Suprapubic skin (tissue), 4 donors: ENCODE measurements at regions not wholly inside any gene's neighbourhood (a gene's known extent, or its start where the extent isn't known, plus 50 kb on each side); places are given as distances from the start of the nearest gene placed in this dataset.

Experiments
- CTCF ChIP-seq, 2 donors: fragments of 200-600 bp in 1 of 2; fragments of 450-650 bp in 1 of 2; sonication (generic) in 1 of 2; IDR thresholded peaks; one replicate each; pipeline ENCODE4 v1.5.1; 2016 to 2019; ENCODE audit warnings: antibody characterized with exemption in 2 of 2, mild to moderate bottlenecking in 1 of 2, moderate library complexity in 1 of 2
- EP300 ChIP-seq: sonication (generic); formaldehyde crosslinking; IDR thresholded peaks from one replicate; pipeline ENCODE4 v1.6.1; 2017; ENCODE audit warnings: antibody characterized with exemption
- POLR2A ChIP-seq, 2 donors: fragments of 450-650 bp; IDR thresholded peaks; one replicate each; pipeline ENCODE4 v1.6.1; 2017; ENCODE audit warnings: antibody characterized with exemption in 2 of 2, mild to moderate bottlenecking in 2 of 2, moderate library complexity in 2 of 2
- POLR2AphosphoS5 ChIP-seq, 3 donors: sonication (generic); formaldehyde crosslinking; IDR thresholded peaks; one replicate each; pipeline ENCODE4 v1.6.1; 2017; ENCODE audit warnings: antibody characterized with exemption in 3 of 3

GRCh38 chr22:48593551-48593950 is 1234.1 kb downstream of the BRD1 start:
- TF ChIP-seq CTCF (IDR thresholded peaks at IDR 0.05) = no peak
- no peak for TF ChIP-seq POLR2A (IDR thresholded peaks at IDR 0.05)
- TF ChIP-seq POLR2AphosphoS5 (IDR thresholded peaks at IDR 0.05) = no peak
- no peak for TF ChIP-seq EP300
